ENCODE measurements at regions not wholly inside any gene's neighbourhood (a gene's known extent, or its start where the extent isn't known, plus 50 kb on each side); places are given as distances from the start of the nearest gene placed in this dataset.

GRCh38 chr1:4084048-4084431, 184.0 kb upstream of the C1orf174 start:
- TF ChIP-seq, protein P1, sequence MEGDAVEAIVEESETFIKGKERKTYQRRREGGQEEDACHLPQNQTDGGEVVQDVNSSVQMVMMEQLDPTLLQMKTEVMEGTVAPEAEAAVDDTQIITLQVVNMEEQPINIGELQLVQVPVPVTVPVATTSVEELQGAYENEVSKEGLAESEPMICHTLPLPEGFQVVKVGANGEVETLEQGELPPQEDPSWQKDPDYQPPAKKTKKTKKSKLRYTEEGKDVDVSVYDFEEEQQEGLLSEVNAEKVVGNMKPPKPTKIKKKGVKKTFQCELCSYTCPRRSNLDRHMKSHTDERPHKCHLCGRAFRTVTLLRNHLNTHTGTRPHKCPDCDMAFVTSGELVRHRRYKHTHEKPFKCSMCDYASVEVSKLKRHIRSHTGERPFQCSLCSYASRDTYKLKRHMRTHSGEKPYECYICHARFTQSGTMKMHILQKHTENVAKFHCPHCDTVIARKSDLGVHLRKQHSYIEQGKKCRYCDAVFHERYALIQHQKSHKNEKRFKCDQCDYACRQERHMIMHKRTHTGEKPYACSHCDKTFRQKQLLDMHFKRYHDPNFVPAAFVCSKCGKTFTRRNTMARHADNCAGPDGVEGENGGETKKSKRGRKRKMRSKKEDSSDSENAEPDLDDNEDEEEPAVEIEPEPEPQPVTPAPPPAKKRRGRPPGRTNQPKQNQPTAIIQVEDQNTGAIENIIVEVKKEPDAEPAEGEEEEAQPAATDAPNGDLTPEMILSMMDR (IDR thresholded peaks at IDR 0.05; ENCODE audit: borderline replicate concordance, insufficient read depth, low read depth, low read length) = no peak
- no peak overlapping the region for H3K4me3 ChIP-seq (ENCODE audit: low read depth, low read length)

DNA sequence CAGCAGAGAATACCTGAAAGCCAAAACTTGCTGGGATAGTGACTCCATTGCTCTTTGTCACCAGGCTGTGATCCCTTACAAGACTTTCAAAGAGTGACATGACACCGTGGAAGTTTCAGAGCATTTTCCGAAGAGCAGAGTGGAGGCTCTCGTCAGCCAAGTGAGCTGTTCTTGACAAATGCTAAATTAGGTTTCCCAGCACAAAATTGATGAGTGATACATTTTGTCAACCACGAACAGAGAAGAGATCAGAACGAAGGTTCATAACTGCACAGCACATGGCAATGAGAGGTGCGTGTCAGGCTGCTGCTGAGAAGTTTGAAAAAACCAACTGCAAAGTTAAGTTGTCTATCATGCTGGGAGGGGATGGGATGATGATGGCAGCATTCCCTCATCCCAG, 184.4 kb upstream of the C1orf174 start:
- TF ChIP-seq, protein P1 (IDR thresholded peaks at IDR 0.05; ENCODE audit: borderline replicate concordance, insufficient read depth, low read depth, low read length) = no peak
- no peak overlapping the region for H3K4me3 ChIP-seq (ENCODE audit: low read depth, low read length)

- TF ChIP-seq, protein P1 (IDR thresholded peaks at IDR 0.05; ENCODE audit: borderline replicate concordance, insufficient read depth, low read depth, low read length) = no peak
- no peak overlapping the region for H3K4me3 ChIP-seq (ENCODE audit: low read depth, low read length)
Measured at GRCh38 chr1:4084896-4085295, 184.8 kb upstream of the C1orf174 start.

DNA sequence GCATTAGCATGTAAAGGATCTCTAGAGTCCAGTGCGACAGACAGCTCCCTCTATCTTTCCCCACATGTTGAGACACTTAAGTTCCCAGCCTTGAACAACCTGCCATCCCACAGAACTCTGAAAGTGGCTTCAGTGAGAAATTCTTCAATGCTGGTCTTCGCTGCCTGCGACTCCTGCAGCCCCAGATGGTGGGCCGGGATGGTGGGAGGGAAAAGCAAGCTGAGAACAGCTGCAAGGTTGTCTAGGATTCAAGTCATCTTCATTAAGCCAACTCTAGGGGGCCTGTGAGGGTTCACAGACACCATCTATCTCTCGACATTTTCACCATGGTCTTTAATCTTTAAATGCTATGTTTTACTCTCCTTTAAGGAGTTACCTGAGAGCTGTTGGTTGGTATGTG, 185.5 kb upstream of the C1orf174 start:
- TF ChIP-seq, protein P1 (IDR thresholded peaks at IDR 0.05; ENCODE audit: borderline replicate concordance, insufficient read depth, low read depth, low read length) = no peak
- H3K4me3 ChIP-seq (ENCODE audit: low read depth, low read length) = no peak overlapping the region

DNA sequence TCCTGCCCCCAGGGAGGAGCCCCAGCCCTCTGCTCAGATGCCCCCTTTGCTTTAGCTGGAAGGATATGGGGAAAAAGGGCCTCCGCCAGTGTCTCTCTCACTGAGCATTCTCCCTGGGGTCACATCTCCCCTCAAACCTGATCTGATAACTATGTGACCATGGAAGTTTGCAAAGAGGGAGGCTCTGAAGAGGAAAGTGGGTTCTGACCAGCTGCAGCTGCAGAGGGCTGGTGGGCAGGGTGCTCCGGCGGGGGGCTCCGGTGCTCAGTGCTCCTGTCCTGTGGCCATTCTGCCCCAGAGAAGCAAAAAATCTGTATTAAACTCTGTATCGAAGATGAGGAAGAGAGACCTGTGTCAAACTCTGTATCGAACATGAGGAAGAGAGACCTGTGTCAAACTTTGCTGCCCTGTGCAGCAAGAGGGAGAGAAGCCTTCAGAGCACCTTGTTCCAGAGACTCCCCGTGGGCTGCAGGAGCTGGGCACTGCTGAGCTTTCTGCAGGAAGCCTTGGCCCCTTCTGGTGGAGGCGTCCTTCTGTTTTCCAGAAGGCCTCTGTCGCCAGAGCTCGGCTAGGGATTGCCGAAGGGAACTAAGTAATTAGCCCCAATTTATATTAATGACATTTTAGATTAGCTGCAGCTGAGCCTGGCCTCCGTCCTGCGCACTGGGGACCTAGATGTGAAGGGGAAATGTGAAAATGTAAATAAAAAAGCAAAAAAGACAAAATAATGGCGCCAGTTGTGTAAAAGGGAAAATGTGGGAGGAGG, 186.2 kb upstream of the C1orf174 start:
- no peak overlapping the region for H3K4me3 ChIP-seq (ENCODE audit: low read depth, low read length)
- TF ChIP-seq, protein P1 (IDR thresholded peaks at IDR 0.05; ENCODE audit: borderline replicate concordance, insufficient read depth, low read depth, low read length) = no peak

- H3K4me3 ChIP-seq (ENCODE audit: low read depth, low read length) = no peak overlapping the region
- TF ChIP-seq, protein P1 (IDR thresholded peaks at IDR 0.05; ENCODE audit: borderline replicate concordance, insufficient read depth, low read depth, low read length) = no peak
Measured at GRCh38 chr1:4086921-4087320, 186.8 kb upstream of the C1orf174 start.
